GM12878 (cell line): ENCODE measurements at regions not wholly inside any gene's neighbourhood (a gene's known extent, or its start where the extent isn't known, plus 50 kb on each side); places are given as distances from the start of the nearest gene placed in this dataset.

Experiments
- ATAC-seq: fragments of 200-7000 bp; cut with Tn5 transposase; 3 replicates; pipeline ENCODE4 v1.9.1; 2020; ENCODE audit warnings: mild to moderate bottlenecking, moderate library complexity
- BruUV-seq: library from RNA; stranded (reverse); fragments of 400-500 nt; replicated peaks from 2 replicates; lab custom pipeline; 2021; lab: Mats Ljungman, UMichigan
- CTCF ChIA-PET: fragments of 300-600 bp; sonication (Branson Sonifier 250); formaldehyde crosslinking; extraction: SDS; loops from one replicate; lab custom pipeline; 2021; ENCODE audit warnings: inconsistent platforms; lab: Yijun Ruan, JAX
- POLR2A ChIA-PET: fragments of 350-600 bp; formaldehyde crosslinking; extraction: SDS; loops from one replicate; lab custom pipeline; 2021; ENCODE audit warnings: inconsistent platforms; lab: Charles Lee
- RAD21 ChIA-PET: fragments of 300-600 bp; sonication (Branson Sonifier 250); formaldehyde crosslinking; loops from one replicate; lab custom pipeline; 2023; ENCODE audit warnings: antibody characterized with exemption; ENCODE audit not compliant: unreplicated experiment; lab: Charles Lee
- SMC1A ChIA-PET: fragments of 300-600 bp; sonication (Branson Sonifier 250); formaldehyde crosslinking; loops from one replicate; lab custom pipeline; 2023; ENCODE audit not compliant: unreplicated experiment, uncharacterized antibody; lab: Charles Lee
- DNase-seq: peaks from one replicate; pipeline ENCODE4 v3.0.0-alpha.2; 2011; ENCODE audit warnings: low read depth, low spot score
- FAIRE-seq: peaks from 3 replicates; lab custom pipeline; 2011; peaks lifted over from hg19 to GRCh38; lab: Jason Lieb, UNC
- H2AFZ ChIP-seq: 2 replicates; pipeline ENCODE4 v1.6.0; 2011; ENCODE audit warnings: low read depth, low read length, control low read depth; ENCODE audit not compliant: control insufficient read depth
- H3K27ac ChIP-seq: 2 replicates; pipeline ENCODE4 v1.5.1; 2011; ENCODE audit warnings: control low read depth; ENCODE audit not compliant: control insufficient read depth, insufficient read depth
- H3K27me3 ChIP-seq, 2 experiments: replicated peaks in 1 of 2; 2 replicates each; pipeline versions ENCODE4 v1.6.0 to v1.6.1; 2011; ENCODE audit warnings: low read length in 1 of 2; ENCODE audit not compliant: control insufficient read depth in 2 of 2, insufficient read depth in 2 of 2
- H3K36me3 ChIP-seq, 2 experiments: 2 replicates each; pipeline ENCODE4 v1.5.1; 2011; ENCODE audit warnings: low read length in 1 of 2; ENCODE audit not compliant: control insufficient read depth in 2 of 2, insufficient read depth in 2 of 2
- H3K4me1 ChIP-seq: 2 replicates; pipeline ENCODE4 v1.6.1; 2011; ENCODE audit warnings: mild to moderate bottlenecking, low read length, moderate library complexity, mixed read lengths; ENCODE audit not compliant: control insufficient read depth, insufficient read depth
- H3K4me2 ChIP-seq: 2 replicates; pipeline ENCODE4 v1.6.0; 2011; ENCODE audit warnings: control low read depth; ENCODE audit not compliant: control insufficient read depth, insufficient read depth
- H3K4me3 ChIP-seq: fragments of 200-600 bp; sonication (generic); 2 replicates; pipeline ENCODE4 v1.5.1; 2016
- H3K79me2 ChIP-seq: 2 replicates; pipeline ENCODE4 v1.6.0; 2011; ENCODE audit warnings: low read length; ENCODE audit not compliant: control insufficient read depth, insufficient read depth
- H3K9ac ChIP-seq: 2 replicates; pipeline ENCODE4 v1.8.0; 2011; ENCODE audit warnings: low read length, control low read depth, mixed read lengths; ENCODE audit not compliant: control insufficient read depth, insufficient read depth
- H3K9me3 ChIP-seq: replicated peaks from 3 replicates; pipeline ENCODE4 v1.5.1; 2011; ENCODE audit warnings: mild to moderate bottlenecking, low read length; ENCODE audit not compliant: control insufficient read depth, insufficient read depth
- H4K20me1 ChIP-seq: 2 replicates; pipeline ENCODE4 v1.6.0; 2011; ENCODE audit not compliant: control insufficient read depth, insufficient read depth
- ATF2 ChIP-seq: IDR thresholded peaks from 2 replicates; pipeline ENCODE4 v1.6.1; 2012; ENCODE audit warnings: low read length, inconsistent platforms
- BMI1 ChIP-seq: fragments of 450-650 bp; IDR thresholded peaks from 2 replicates; pipeline ENCODE4 v1.6.1; 2016; ENCODE audit warnings: mild to moderate bottlenecking, moderate library complexity, borderline replicate concordance
- JUNB ChIP-seq: IDR thresholded peaks from 2 replicates; pipeline ENCODE4 v1.6.1; 2016; ENCODE audit warnings: antibody characterized with exemption, mild to moderate bottlenecking
- KLF5 ChIP-seq: fragments of 450-650 bp; IDR thresholded peaks from 2 replicates; pipeline ENCODE4 v1.6.1; 2014; ENCODE audit warnings: mild to moderate bottlenecking; ENCODE audit not compliant: partially characterized antibody
- MTA3 ChIP-seq: IDR thresholded peaks from 2 replicates; pipeline ENCODE4 v1.6.1; 2012; ENCODE audit warnings: low read length, inconsistent platforms, borderline replicate concordance
- NR2F1 ChIP-seq: fragments of 450-650 bp; conservative IDR thresholded peaks from 2 replicates; pipeline ENCODE4 v1.6.1; 2017; ENCODE audit warnings: mild to moderate bottlenecking
- PAX5 ChIP-seq: IDR thresholded peaks from 2 replicates; pipeline ENCODE4 v1.6.1; 2011; ENCODE audit warnings: low read depth, low read length, borderline replicate concordance
- SMAD1 ChIP-seq: fragments of 450-650 bp; IDR thresholded peaks from 2 replicates; pipeline ENCODE4 v1.6.1; 2018; ENCODE audit warnings: mild to moderate bottlenecking, low read depth; ENCODE audit not compliant: partially characterized antibody
- SPI1 ChIP-seq: IDR thresholded peaks from 2 replicates; pipeline ENCODE4 v1.6.1; 2011; ENCODE audit warnings: low read depth, mild to moderate bottlenecking, low read length, moderate library complexity, borderline replicate concordance; ENCODE audit not compliant: insufficient read depth
- SREBF2 ChIP-seq: IDR thresholded peaks from 2 replicates; pipeline ENCODE4 v1.6.1; 2012; ENCODE audit warnings: mild to moderate bottlenecking, low read length
- SUZ12 ChIP-seq: fragments of 200-600 bp; sonication (generic); IDR thresholded peaks from one replicate; pipeline ENCODE4 v1.6.1; 2018; ENCODE audit warnings: antibody characterized with exemption, mild to moderate bottlenecking; ENCODE audit not compliant: unreplicated experiment
- ZBTB11 ChIP-seq: fragments of 450-650 bp; formaldehyde crosslinking; IDR thresholded peaks from 2 replicates; pipeline ENCODE4 v1.5.0; 2022; ENCODE audit warnings: mild to moderate bottlenecking, missing genetic modification characterization
- ZNF687 ChIP-seq: fragments of 450-650 bp; IDR thresholded peaks from 2 replicates; pipeline ENCODE4 v1.6.1; 2017; ENCODE audit warnings: mild to moderate bottlenecking, moderate library complexity
- WGBS: methylation state at CpG from one replicate; pipeline ENCODE4 v1.1.6; 2016; ENCODE audit warnings: low lambda C conversion rate; ENCODE audit not compliant: insufficient replicate concordance, insufficient coverage; ENCODE audit errors: missing lambda C conversion rate; 5-methylcytosine and 5-hydroxymethylcytosine counted together
- in situ Hi-C: fragments of 300-500 bp; cut with MboI; formaldehyde crosslinking; loops from 9 replicates; pipeline ENCODE4 v1.14.3; 2018; ENCODE audit warnings: mixed read lengths
- intact Hi-C: fragments of 100-400 bp; cut with micrococcal nuclease; formaldehyde crosslinking; loops from one replicate; pipeline ENCODE4 v1.14.2; 2022; ENCODE audit not compliant: unreplicated experiment

- TF ChIP-seq ZBTB11 (CRISPR knock-in tag) (no peak), SMAD1 (no peak), JUNB (no peak), MTA3 (no peak)
Measured at GRCh38 chr3:127461286-127461910, 129.1 kb downstream of the TPRA1 start (continued).

- intact Hi-C loops: loop anchor here (10.0 kb wide), 2 partner anchors 85 to 475 kb away; partner anchors contain the start of gene PLXNA1
- TF ChIP-seq NR2F1 (no peak), KLF5 (no peak), BMI1 (no peak), ATF2 (no peak), PAX5 (no peak), ZNF687 (no peak), SREBF2 (no peak), SPI1 (no peak), SUZ12 (no peak)
Measured at GRCh38 chr3:127459891-127460290, 130.6 kb downstream of the TPRA1 start.

More at GRCh38 chr3:127459891-127460290, 130.6 kb downstream of the TPRA1 start:
- Histone ChIP-seq H3K27ac (no peak overlapping the region), H3K4me1 (no peaks in the 10 kb centered on the region), H3K36me3 (no peaks in the 10 kb centered on the region), H3K9me3 (no peaks in the 10 kb centered on the region), H3K79me2 (no peaks in the 10 kb centered on the region), H3K27me3 (peaks cover 10 to 11% of the 10 kb centered on the region in 2 experiments), H3K4me2 (no peak overlapping the region), H3K9ac (no peak overlapping the region), H2AFZ (no peak overlapping the region), H4K20me1 (no peaks in the 10 kb centered on the region), H3K4me3 (no peak overlapping the region)
- ChIA-PET SMC1A (no interaction called here), CTCF (no interaction called here), POLR2A (no interaction called here), RAD21 (no interaction called here)
- in situ Hi-C loops: loop anchor here (5.0 kb wide), 1 partner anchor 783 kb away; no protein-coding TSS in a partner anchor
- ATAC-seq (no peak), FAIRE-seq (no peak), DNase-seq (no peak)
- WGBS: 3% methylated on average over 3 of the region's 3 CpGs
- BruUV-seq: no TSS peak
